HCT116 (cell line): ENCODE measurements at regions not wholly inside any gene's neighbourhood (a gene's known extent, or its start where the extent isn't known, plus 50 kb on each side); places are given as distances from the start of the nearest gene placed in this dataset.

Experiments
- ATAC-seq: fragments of 200-7000 bp; cut with Tn5 transposase; 2 replicates; pipeline ENCODE4 v1.9.1; 2020; ENCODE audit warnings: mild to moderate bottlenecking, moderate library complexity
- BruUV-seq: library from RNA; stranded (reverse); fragments of 400-500 nt; replicated peaks from 2 replicates; lab custom pipeline; 2021; lab: Mats Ljungman, UMichigan
- CTCF ChIA-PET: fragments of 300-600 bp; sonication (Branson Sonifier 250); formaldehyde crosslinking; loops from one replicate; lab custom pipeline; 2021; ENCODE audit warnings: antibody characterized with exemption; lab: Charles Lee
- POLR2A ChIA-PET: fragments of 300-600, 350-600 bp; sonication (Branson Sonifier 250); formaldehyde crosslinking; loops from one replicate; lab custom pipeline; 2021; ENCODE audit warnings: antibody characterized with exemption; lab: Charles Lee
- RAD21 ChIA-PET, 2 experiments: fragments of 300-600 bp; sonication (Branson Sonifier 250); formaldehyde crosslinking; loops; one replicate each; lab custom pipeline; 2023; ENCODE audit warnings: low total read pairs in 2 of 2; ENCODE audit not compliant: uncharacterized antibody in 2 of 2, unreplicated experiment in 2 of 2, low non-redundant PET in 1 of 2; lab: Charles Lee
- DNase-seq: peaks from one replicate; pipeline ENCODE4 v3.0.0-alpha.2; 2010; ENCODE audit warnings: low read depth, low spot score
- H2AFZ ChIP-seq: fragments of 200-600 bp; shearing (Covaris generic), sonication (generic); 2 replicates; pipeline ENCODE4 v1.6.1; 2017; ENCODE audit warnings: low read depth, mixed run types, mixed read lengths, antibody characterized with exemption, low read length; ENCODE audit not compliant: poor library complexity, severe bottlenecking
- H3K27ac ChIP-seq: 2 replicates; pipeline ENCODE4 v1.5.1; 2012; ENCODE audit warnings: low read depth, low read length
- H3K27me3 ChIP-seq: fragments of 200-600 bp; sonication (generic); 2 replicates; pipeline ENCODE4 v1.6.1; 2016; ENCODE audit warnings: mixed run types, low read length, mixed read lengths; ENCODE audit not compliant: insufficient read depth
- H3K36me3 ChIP-seq, 2 experiments: fragments of 200-500 bp in 1 of 2; fragments of 200-600 bp in 1 of 2; sonication (Bioruptor generic) in 1 of 2; sonication (generic) in 1 of 2; 2 replicates each; pipeline versions ENCODE4 v1.5.1 to v1.6.1; 2014 to 2016; ENCODE audit warnings: low read length in 2 of 2, inconsistent platforms in 1 of 2, mixed read lengths in 1 of 2, mixed run types in 1 of 2; ENCODE audit not compliant: insufficient read depth in 2 of 2, control insufficient read depth in 1 of 2
- H3K4me1 ChIP-seq, 2 experiments: fragments of 200-600 bp in 1 of 2; sonication (generic) in 1 of 2; 2 replicates each; pipeline versions ENCODE4 v1.5.1 to v1.6.1; 2012 to 2017; ENCODE audit warnings: low read length in 2 of 2, inconsistent platforms in 1 of 2, mild to moderate bottlenecking in 1 of 2, mixed read lengths in 1 of 2, mixed run types in 1 of 2, moderate library complexity in 1 of 2; ENCODE audit not compliant: insufficient read depth in 2 of 2, control insufficient read depth in 1 of 2
- H3K4me2 ChIP-seq: fragments of 200-600 bp; sonication (generic); 2 replicates; pipeline ENCODE4 v1.6.1; 2017; ENCODE audit warnings: mixed run types, low read length, mixed read lengths
- H3K4me3 ChIP-seq, 2 experiments: fragments of 200-600 bp in 1 of 2; sonication (generic) in 1 of 2; replicated peaks in 1 of 2; 2 replicates each; pipeline ENCODE4 v1.5.1; 2011 to 2016; ENCODE audit warnings: low read length in 2 of 2, control low read depth in 1 of 2, low read depth in 1 of 2, mild to moderate bottlenecking in 1 of 2, mixed read lengths in 1 of 2, mixed run types in 1 of 2
- H3K79me2 ChIP-seq: fragments of 200-600 bp; sonication (generic); 2 replicates; pipeline ENCODE4 v1.6.1; 2017; ENCODE audit warnings: mild to moderate bottlenecking, mixed run types, low read length, moderate library complexity, mixed read lengths; ENCODE audit not compliant: insufficient read depth
- H3K9ac ChIP-seq: fragments of 200-600 bp; sonication (generic); 2 replicates; pipeline ENCODE4 v1.6.1; 2016; ENCODE audit warnings: low read length, mixed read lengths
- H3K9me2 ChIP-seq: fragments of 200-600 bp; sonication (generic), shearing (Covaris generic); 2 replicates; pipeline ENCODE4 v1.6.1; 2017; ENCODE audit warnings: mixed run types, mild to moderate bottlenecking, moderate library complexity; ENCODE audit not compliant: insufficient read depth
- H3K9me3 ChIP-seq, 2 experiments: fragments of 200-500 bp in 1 of 2; fragments of 200-600 bp in 1 of 2; sonication (Bioruptor generic) in 1 of 2; sonication (generic) in 1 of 2; 2 replicates each; pipeline ENCODE4 v1.6.1; 2014 to 2017; ENCODE audit warnings: low read length in 2 of 2, mixed read lengths in 2 of 2, inconsistent platforms in 1 of 2, low read depth in 1 of 2, mild to moderate bottlenecking in 1 of 2, mixed run types in 1 of 2, moderate library complexity in 1 of 2; ENCODE audit not compliant: control insufficient read depth in 1 of 2, insufficient read depth in 1 of 2
- H4K20me1 ChIP-seq: fragments of 200-600 bp; sonication (generic), shearing (Covaris generic); 2 replicates; pipeline ENCODE4 v1.6.1; 2017; ENCODE audit warnings: mixed run types, mild to moderate bottlenecking, moderate library complexity; ENCODE audit not compliant: insufficient read depth
- ATF3 ChIP-seq: IDR thresholded peaks from 2 replicates; pipeline ENCODE4 v1.6.1; 2012
- EGR1 ChIP-seq: IDR thresholded peaks from 2 replicates; pipeline ENCODE4 v1.6.1; 2012; ENCODE audit warnings: low read depth
- ELF1 ChIP-seq: IDR thresholded peaks from 2 replicates; pipeline ENCODE4 v1.6.1; 2012; ENCODE audit warnings: low read depth, borderline replicate concordance
- EZH2 ChIP-seq: fragments of 200-600 bp; sonication (generic); IDR thresholded peaks from 2 replicates; pipeline ENCODE4 v1.6.1; 2017; ENCODE audit warnings: antibody characterized with exemption, mixed run types
- EZH2phosphoT487 ChIP-seq: fragments of 200-600 bp; IDR thresholded peaks from 2 replicates; pipeline ENCODE4 v1.6.1; 2018; ENCODE audit warnings: antibody characterized with exemption, borderline replicate concordance
- FOSL1 ChIP-seq: IDR thresholded peaks from 2 replicates; pipeline ENCODE4 v1.6.1; 2012; ENCODE audit warnings: low read depth
- JUND ChIP-seq: IDR thresholded peaks from 2 replicates; pipeline ENCODE4 v1.6.1; 2012
- MAX ChIP-seq: IDR thresholded peaks from 2 replicates; pipeline ENCODE4 v1.6.1; 2012
- RAD21 ChIP-seq: IDR thresholded peaks from 2 replicates; pipeline ENCODE4 v1.6.1; 2012; ENCODE audit warnings: low read depth, mild to moderate bottlenecking
- SP1 ChIP-seq: IDR thresholded peaks from 2 replicates; pipeline ENCODE4 v1.6.1; 2012; ENCODE audit warnings: low read depth
- SRF ChIP-seq: IDR thresholded peaks from 2 replicates; pipeline ENCODE4 v1.6.1; 2012; ENCODE audit warnings: low read depth
- TCF7L2 ChIP-seq: IDR thresholded peaks from 2 replicates; pipeline ENCODE4 v1.7.0; 2011; ENCODE audit warnings: borderline replicate concordance, inconsistent platforms; ENCODE audit not compliant: insufficient read depth, insufficient read length; ENCODE audit errors: extremely low read depth
- YY1 ChIP-seq: IDR thresholded peaks from 2 replicates; pipeline ENCODE4 v1.6.1; 2011; ENCODE audit warnings: low read length, low read depth, moderate library complexity, mild to moderate bottlenecking; ENCODE audit not compliant: insufficient replicate concordance; ENCODE audit errors: extremely low read depth
- ZFX ChIP-seq: fragments of 450-650 bp; IDR thresholded peaks from 2 replicates; pipeline ENCODE4 v1.6.1; 2017
- ZNF274 ChIP-seq: fragments of 200-500 bp; sonication (Bioruptor generic); IDR thresholded peaks from 2 replicates; pipeline ENCODE4 v1.6.1; 2014; ENCODE audit warnings: mild to moderate bottlenecking, low read depth, low read length, inconsistent platforms
- intact Hi-C: fragments of 100-400 bp; cut with micrococcal nuclease; formaldehyde crosslinking; loops from 2 replicates; pipeline ENCODE4 v1.10.0; 2022
- TF ChIP-seq, protein P1 (sequence below): IDR thresholded peaks from 2 replicates; pipeline ENCODE4 v1.6.1; 2011; ENCODE audit warnings: mild to moderate bottlenecking, low read length, moderate library complexity; ENCODE audit not compliant: insufficient replicate concordance; ENCODE audit errors: extremely low read depth
- TF ChIP-seq, protein P2 (sequence below), 3 experiments: fragments of 200-600 bp in 1 of 3; sonication (generic) in 1 of 3; IDR thresholded peaks in 2 of 3; conservative IDR thresholded peaks in 1 of 3; 2 replicates each; pipeline ENCODE4 v1.5.1; 2012 to 2017; ENCODE audit warnings: low read depth in 2 of 3, low read length in 2 of 3, antibody characterized with exemption in 1 of 3, borderline replicate concordance in 1 of 3, control low read depth in 1 of 3, mild to moderate bottlenecking in 1 of 3, mixed read lengths in 1 of 3, mixed run types in 1 of 3, moderate library complexity in 1 of 3; ENCODE audit not compliant: insufficient read depth in 1 of 3

GRCh38 chr5:165780901-165781300, 2275.5 kb downstream of the MAT2B start:
- no peak overlapping the region for H3K4me2 ChIP-seq
- no peak overlapping the region for H3K27ac ChIP-seq
- peaks cover 9 to 22% of the 10 kb centered on the region in 2 experiments; a peak in 2 of 4 replicates for H3K9me3 ChIP-seq
- no peaks in the 10 kb centered on the region for H3K27me3 ChIP-seq
- no TSS peak for BruUV-seq
- H3K9me2 ChIP-seq: no peaks in the 10 kb centered on the region
- ChIA-PET POLR2A (no interaction called here), RAD21 (no interaction called here), CTCF (no interaction called here)
- ATAC-seq (no peak), DNase-seq (no peak)
- H2AFZ ChIP-seq: no peak overlapping the region
- H3K79me2 ChIP-seq: no peaks in the 10 kb centered on the region
- TF ChIP-seq ATF3 (no peak), SRF (no peak), ZNF274 (no peak), TCF7L2 (no peak), ZFX (no peak), RAD21 (no peak), MAX (no peak), EZH2 (no peak), EZH2phosphoT487 (no peak), EGR1 (no peak), FOSL1 (no peak), JUND (no peak), ELF1 (no peak), YY1 (no peak), SP1 (no peak)
- TF ChIP-seq, protein P1, sequence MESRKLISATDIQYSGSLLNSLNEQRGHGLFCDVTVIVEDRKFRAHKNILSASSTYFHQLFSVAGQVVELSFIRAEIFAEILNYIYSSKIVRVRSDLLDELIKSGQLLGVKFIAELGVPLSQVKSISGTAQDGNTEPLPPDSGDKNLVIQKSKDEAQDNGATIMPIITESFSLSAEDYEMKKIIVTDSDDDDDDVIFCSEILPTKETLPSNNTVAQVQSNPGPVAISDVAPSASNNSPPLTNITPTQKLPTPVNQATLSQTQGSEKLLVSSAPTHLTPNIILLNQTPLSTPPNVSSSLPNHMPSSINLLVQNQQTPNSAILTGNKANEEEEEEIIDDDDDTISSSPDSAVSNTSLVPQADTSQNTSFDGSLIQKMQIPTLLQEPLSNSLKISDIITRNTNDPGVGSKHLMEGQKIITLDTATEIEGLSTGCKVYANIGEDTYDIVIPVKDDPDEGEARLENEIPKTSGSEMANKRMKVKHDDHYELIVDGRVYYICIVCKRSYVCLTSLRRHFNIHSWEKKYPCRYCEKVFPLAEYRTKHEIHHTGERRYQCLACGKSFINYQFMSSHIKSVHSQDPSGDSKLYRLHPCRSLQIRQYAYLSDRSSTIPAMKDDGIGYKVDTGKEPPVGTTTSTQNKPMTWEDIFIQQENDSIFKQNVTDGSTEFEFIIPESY: no peak
- TF ChIP-seq, protein P2, sequence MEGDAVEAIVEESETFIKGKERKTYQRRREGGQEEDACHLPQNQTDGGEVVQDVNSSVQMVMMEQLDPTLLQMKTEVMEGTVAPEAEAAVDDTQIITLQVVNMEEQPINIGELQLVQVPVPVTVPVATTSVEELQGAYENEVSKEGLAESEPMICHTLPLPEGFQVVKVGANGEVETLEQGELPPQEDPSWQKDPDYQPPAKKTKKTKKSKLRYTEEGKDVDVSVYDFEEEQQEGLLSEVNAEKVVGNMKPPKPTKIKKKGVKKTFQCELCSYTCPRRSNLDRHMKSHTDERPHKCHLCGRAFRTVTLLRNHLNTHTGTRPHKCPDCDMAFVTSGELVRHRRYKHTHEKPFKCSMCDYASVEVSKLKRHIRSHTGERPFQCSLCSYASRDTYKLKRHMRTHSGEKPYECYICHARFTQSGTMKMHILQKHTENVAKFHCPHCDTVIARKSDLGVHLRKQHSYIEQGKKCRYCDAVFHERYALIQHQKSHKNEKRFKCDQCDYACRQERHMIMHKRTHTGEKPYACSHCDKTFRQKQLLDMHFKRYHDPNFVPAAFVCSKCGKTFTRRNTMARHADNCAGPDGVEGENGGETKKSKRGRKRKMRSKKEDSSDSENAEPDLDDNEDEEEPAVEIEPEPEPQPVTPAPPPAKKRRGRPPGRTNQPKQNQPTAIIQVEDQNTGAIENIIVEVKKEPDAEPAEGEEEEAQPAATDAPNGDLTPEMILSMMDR (IDR thresholded peaks at IDR 0.05 in 2 of 3, conservative IDR thresholded peaks at IDR 0.05 in 1 of 3; ENCODE audit: borderline replicate concordance in 1 of 3, insufficient read depth in 1 of 3, low read depth in 2 of 3, low read length in 2 of 3): no peak
- no peak overlapping the region for H3K9ac ChIP-seq
- no peaks in the 10 kb centered on the region for H4K20me1 ChIP-seq
- no peak overlapping the region for H3K4me3 ChIP-seq
- intact Hi-C loops: no loop called here
- no peaks in the 10 kb centered on the region for H3K4me1 ChIP-seq
- H3K36me3 ChIP-seq: no peaks in the 10 kb centered on the region
